ENCODE measurements at regions not wholly inside any gene's neighbourhood (a gene's known extent, or its start where the extent isn't known, plus 50 kb on each side); places are given as distances from the start of the nearest gene placed in this dataset.

GRCh38 chr20:24118441-24119175 lies 130.0 kb upstream of the GGTLC1 start:
- H3K79me2 ChIP-seq (ENCODE audit: low read length): no peaks in the 10 kb centered on the region
- TF ChIP-seq CTCF (conservative IDR thresholded peaks at IDR 0.05; ENCODE audit: low read depth, low read length) (no peak), EZH2 (IDR thresholded peaks at IDR 0.05; ENCODE audit: low read length, unreplicated experiment) (no peak)
- peak overlapping the region; percentile 57 for H3K4me2 ChIP-seq (ENCODE audit: low read length)
- no peaks in the 10 kb centered on the region for H3F3A ChIP-seq (ENCODE audit: low read length, unreplicated experiment)
- H3K9me2 ChIP-seq (replicated peaks; ENCODE audit: low read length): no peaks in the 10 kb centered on the region
- H3K36me3 ChIP-seq (ENCODE audit: low read depth, low read length): no peaks in the 10 kb centered on the region
- H3K9me3 ChIP-seq (ENCODE audit: low read length): no peaks in the 10 kb centered on the region
- ChIA-PET POLR2A (ENCODE audit: unreplicated experiment) (no interaction called here), CTCF (no interaction called here)
- H2AFZ ChIP-seq (ENCODE audit: low read length): no peak overlapping the region
- intact Hi-C loops (cut with micrococcal nuclease): no loop called here
- no peaks in the 10 kb centered on the region for H3K27me3 ChIP-seq (ENCODE audit: low read length)
- DNase-seq: peak; percentile 78
- H4K20me1 ChIP-seq (ENCODE audit: low read length): no peaks in the 10 kb centered on the region
- no TSS peak for BruUV-seq (replicated peaks)
- H3K27ac ChIP-seq (ENCODE audit: low read length): peak overlapping the region; percentile 12; the same call in 1 of the 2 replicates
- H3K9ac ChIP-seq (ENCODE audit: low read length): no peak overlapping the region
- H3K4me1 ChIP-seq (ENCODE audit: insufficient read depth, low read length): peaks cover 34% of the 10 kb centered on the region
- H3K4me3 ChIP-seq (ENCODE audit: low read length): peak overlapping the region; percentile 9; the same call in 1 of the 2 replicates
- ATAC-seq: peak; percentile 35; the same call in 1 of the 2 replicates

GRCh38 chr20:24118034-24118433 lies 129.5 kb upstream of the GGTLC1 start:
- Histone ChIP-seq H3K9ac (ENCODE audit: low read length) (no peak overlapping the region), H3K4me2 (ENCODE audit: low read length) (peak overlapping the region; percentile 57)
- no peak for ATAC-seq

GRCh38 chr20:24117383-24117782 lies 128.8 kb upstream of the GGTLC1 start:
- no peak for DNase-seq
- no peaks in the 10 kb centered on the region for H3K27me3 ChIP-seq (ENCODE audit: low read length)
- no peaks in the 10 kb centered on the region for H3K9me3 ChIP-seq (ENCODE audit: low read length)
- H3K36me3 ChIP-seq (ENCODE audit: low read depth, low read length): no peaks in the 10 kb centered on the region
- peaks cover 39% of the 10 kb centered on the region for H3K4me1 ChIP-seq (ENCODE audit: insufficient read depth, low read length)
- ATAC-seq: no peak
- ChIA-PET CTCF (no interaction called here), POLR2A (ENCODE audit: unreplicated experiment) (no interaction called here)
- TF ChIP-seq EZH2phosphoT487 (IDR thresholded peaks at IDR 0.05; ENCODE audit: borderline replicate concordance, low read length): no peak
- no peak for TF ChIP-seq EZH2 (IDR thresholded peaks at IDR 0.05; ENCODE audit: low read length, unreplicated experiment)
- no peak for TF ChIP-seq CTCF (conservative IDR thresholded peaks at IDR 0.05; ENCODE audit: low read depth, low read length)
- 0 out of 2 replicates have a peak overlapping the region, but pooled peaks have one; percentile 24 for H2AFZ ChIP-seq (ENCODE audit: low read length)
- no peaks in the 10 kb centered on the region for H3F3A ChIP-seq (ENCODE audit: low read length, unreplicated experiment)
- no TSS peak for BruUV-seq (replicated peaks)
- intact Hi-C loops (cut with micrococcal nuclease): no loop called here
- 0 out of 2 replicates have a peak overlapping the region, but pooled peaks have one; percentile 9 for H3K4me3 ChIP-seq (ENCODE audit: low read length)
- no peaks in the 10 kb centered on the region for H3K79me2 ChIP-seq (ENCODE audit: low read length)
- H3K9ac ChIP-seq (ENCODE audit: low read length): no peak overlapping the region
- H4K20me1 ChIP-seq (ENCODE audit: low read length): no peaks in the 10 kb centered on the region
- H3K9me2 ChIP-seq (replicated peaks; ENCODE audit: low read length): no peaks in the 10 kb centered on the region
- no peak overlapping the region for H3K27ac ChIP-seq (ENCODE audit: low read length)
- H3K4me2 ChIP-seq (ENCODE audit: low read length): peak overlapping the region; percentile 57; the same call in 1 of the 2 replicates

More at GRCh38 chr20:24118034-24118433, 129.5 kb upstream of the GGTLC1 start:
- H3K36me3 ChIP-seq (ENCODE audit: low read depth, low read length): no peaks in the 10 kb centered on the region
- intact Hi-C loops (cut with micrococcal nuclease): no loop called here
- DNase-seq: no peak
- CTCF ChIA-PET: no interaction called here
- H3K4me1 ChIP-seq (ENCODE audit: insufficient read depth, low read length): peaks cover 34% of the 10 kb centered on the region
- no peaks in the 10 kb centered on the region for H3K9me2 ChIP-seq (replicated peaks; ENCODE audit: low read length)
- no peaks in the 10 kb centered on the region for H3K27me3 ChIP-seq (ENCODE audit: low read length)
- POLR2A ChIA-PET (ENCODE audit: unreplicated experiment): no interaction called here
- H2AFZ ChIP-seq (ENCODE audit: low read length): 0 out of 2 replicates have a peak overlapping the region, but pooled peaks have one; percentile 24
- H3K9me3 ChIP-seq (ENCODE audit: low read length): no peaks in the 10 kb centered on the region
- TF ChIP-seq EZH2 (IDR thresholded peaks at IDR 0.05; ENCODE audit: low read length, unreplicated experiment) (no peak), EZH2phosphoT487 (IDR thresholded peaks at IDR 0.05; ENCODE audit: borderline replicate concordance, low read length) (no peak)
- 0 out of 2 replicates have a peak overlapping the region, but pooled peaks have one; percentile 9 for H3K4me3 ChIP-seq (ENCODE audit: low read length)
- peak overlapping the region; percentile 12; the same call in 1 of the 2 replicates for H3K27ac ChIP-seq (ENCODE audit: low read length)
- BruUV-seq (replicated peaks): no TSS peak
- no peaks in the 10 kb centered on the region for H3K79me2 ChIP-seq (ENCODE audit: low read length)
- no peaks in the 10 kb centered on the region for H4K20me1 ChIP-seq (ENCODE audit: low read length)
- H3F3A ChIP-seq (ENCODE audit: low read length, unreplicated experiment): no peaks in the 10 kb centered on the region
